Right lobe of liver (tissue), 4 donors: ENCODE measurements at regions not wholly inside any gene's neighbourhood (a gene's known extent, or its start where the extent isn't known, plus 50 kb on each side); places are given as distances from the start of the nearest gene placed in this dataset.

Experiments used
- POLR2A ChIP-seq: fragments of 450-650 bp; IDR thresholded peaks from one replicate; pipeline ENCODE4 v1.6.1; 2017; ENCODE audit warnings: antibody characterized with exemption, mild to moderate bottlenecking
- TF ChIP-seq, protein P1 (sequence below), 4 donors: fragments of 200-600 bp in 3 of 4; fragments of 450-650 bp in 1 of 4; IDR thresholded peaks; one replicate each; pipeline versions ENCODE4 v1.5.1 to v1.8.0; 2016 to 2022; ENCODE audit warnings: antibody characterized with exemption in 4 of 4, mild to moderate bottlenecking in 2 of 4
- donor health status: DM: no; HTN: no; CAD: no.
- donor health status: DM: no; HTN: no; CAD: no.
- donor health status: DM: no; HTN: yes; CAD: no.

DNA sequence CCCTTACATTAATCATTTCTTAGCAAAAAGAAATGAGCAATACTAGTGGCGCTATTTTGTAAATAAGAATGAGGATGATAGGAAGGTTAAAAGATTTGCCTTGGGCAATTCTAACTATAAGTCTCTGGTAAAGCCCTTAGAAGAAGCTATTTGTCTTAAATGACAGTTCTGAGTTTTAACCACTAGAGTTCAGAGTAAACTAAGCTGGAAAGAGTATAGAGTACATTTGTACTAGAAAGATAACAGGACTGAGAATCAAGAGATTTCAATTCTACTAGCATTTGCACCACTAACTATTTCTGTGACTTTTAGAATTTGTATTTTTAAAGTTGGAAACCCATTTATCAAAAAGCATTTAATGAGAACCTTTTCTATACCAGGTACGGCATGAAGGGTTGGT is 750.3 kb downstream of the OLFM4 start:
- TF ChIP-seq, protein P1, sequence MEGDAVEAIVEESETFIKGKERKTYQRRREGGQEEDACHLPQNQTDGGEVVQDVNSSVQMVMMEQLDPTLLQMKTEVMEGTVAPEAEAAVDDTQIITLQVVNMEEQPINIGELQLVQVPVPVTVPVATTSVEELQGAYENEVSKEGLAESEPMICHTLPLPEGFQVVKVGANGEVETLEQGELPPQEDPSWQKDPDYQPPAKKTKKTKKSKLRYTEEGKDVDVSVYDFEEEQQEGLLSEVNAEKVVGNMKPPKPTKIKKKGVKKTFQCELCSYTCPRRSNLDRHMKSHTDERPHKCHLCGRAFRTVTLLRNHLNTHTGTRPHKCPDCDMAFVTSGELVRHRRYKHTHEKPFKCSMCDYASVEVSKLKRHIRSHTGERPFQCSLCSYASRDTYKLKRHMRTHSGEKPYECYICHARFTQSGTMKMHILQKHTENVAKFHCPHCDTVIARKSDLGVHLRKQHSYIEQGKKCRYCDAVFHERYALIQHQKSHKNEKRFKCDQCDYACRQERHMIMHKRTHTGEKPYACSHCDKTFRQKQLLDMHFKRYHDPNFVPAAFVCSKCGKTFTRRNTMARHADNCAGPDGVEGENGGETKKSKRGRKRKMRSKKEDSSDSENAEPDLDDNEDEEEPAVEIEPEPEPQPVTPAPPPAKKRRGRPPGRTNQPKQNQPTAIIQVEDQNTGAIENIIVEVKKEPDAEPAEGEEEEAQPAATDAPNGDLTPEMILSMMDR (IDR thresholded peaks at IDR 0.05): no peak
- TF ChIP-seq POLR2A: no peak
